RPMI8226 (cell line): ENCODE measurements at regions not wholly inside any gene's neighbourhood (a gene's known extent, or its start where the extent isn't known, plus 50 kb on each side); places are given as distances from the start of the nearest gene placed in this dataset.

Experiments used
- DNase-seq: peaks from one replicate; pipeline ENCODE4 v3.0.0-alpha.2; 2015

- no peak for DNase-seq
These were observed 80.9 kb upstream of the CCDC85A start for GRCh38 chr2:56102866-56103265.

GRCh38 chr2:56104962-56105361 is 78.8 kb upstream of the CCDC85A start:
- no peak for DNase-seq

GRCh38 chr2:56107502-56108220 is 76.1 kb upstream of the CCDC85A start:
- no peak for DNase-seq

GRCh38 chr2:56108806-56109205 is 75.0 kb upstream of the CCDC85A start:
- DNase-seq: no peak

- no peak for DNase-seq
These were observed 73.8 kb upstream of the CCDC85A start for GRCh38 chr2:56109994-56110393.

- DNase-seq: no peak
These were observed 70.3 kb upstream of the CCDC85A start for GRCh38 chr2:56113382-56113975.

- no peak for DNase-seq
These were observed 66.0 kb upstream of the CCDC85A start for GRCh38 chr2:56117764-56118163.

GRCh38 chr2:56118474-56118873 is 65.3 kb upstream of the CCDC85A start:
- DNase-seq: no peak

- no peak for DNase-seq
These were observed 61.8 kb upstream of the CCDC85A start for GRCh38 chr2:56121995-56122394.

GRCh38 chr2:56123538-56123937 is 60.3 kb upstream of the CCDC85A start:
- no peak for DNase-seq

GRCh38 chr2:56127010-56127409 is 56.8 kb upstream of the CCDC85A start:
- DNase-seq: no peak

GRCh38 chr2:56127463-56128152 is 56.2 kb upstream of the CCDC85A start:
- no peak for DNase-seq

GRCh38 chr2:56128235-56128634 is 55.6 kb upstream of the CCDC85A start:
- no peak for DNase-seq

- peak; percentile 20 for DNase-seq
These were observed 53.2 kb upstream of the CCDC85A start for GRCh38 chr2:56130463-56131070.

GRCh38 chr2:56132138-56132537 is 51.7 kb upstream of the CCDC85A start:
- peak; percentile 29 for DNase-seq

GRCh38 chr2:56133441-56133840 is 50.3 kb upstream of the CCDC85A start:
- no peak for DNase-seq

- DNase-seq: no peak
These were observed 49.7 kb upstream of the CCDC85A start for GRCh38 chr2:56133931-56134629.
